ENCODE measurements at regions not wholly inside any gene's neighbourhood (a gene's known extent, or its start where the extent isn't known, plus 50 kb on each side); places are given as distances from the start of the nearest gene placed in this dataset.
"Not testable (repeated sequence)": the region's sequence is repeated elsewhere in the genome, so short reads cannot be mapped to it uniquely, and the experiment has no call there.

- peak; percentile 50 for DNase-seq (ENCODE audit: low spot score)
Measured at GRCh38 chr2:176924909-176925534, 287.6 kb upstream of the HNRNPA3 start.

- DNase-seq (ENCODE audit: low spot score): no peak
Measured at GRCh38 chr2:176926453-176926852, 286.1 kb upstream of the HNRNPA3 start.

- DNase-seq (ENCODE audit: low spot score): not testable (repeated sequence)
Measured at GRCh38 chr2:176929387-176929786, 283.2 kb upstream of the HNRNPA3 start.

- peak; percentile 74 for DNase-seq (ENCODE audit: low spot score)
Measured at GRCh38 chr2:176931588-176932563, 280.7 kb upstream of the HNRNPA3 start.

- no peak for DNase-seq (ENCODE audit: low spot score)
Measured at GRCh38 chr2:176934131-176934530, 278.5 kb upstream of the HNRNPA3 start.

- no peak for DNase-seq (ENCODE audit: low spot score)
Measured at GRCh38 chr2:176934869-176935415, 277.7 kb upstream of the HNRNPA3 start.

GRCh38 chr2:176935543-176936102 is 277.0 kb upstream of the HNRNPA3 start:
- DNase-seq (ENCODE audit: low spot score): no peak

- DNase-seq (ENCODE audit: low spot score): no peak
Measured at GRCh38 chr2:176936410-176936809, 276.2 kb upstream of the HNRNPA3 start.

GRCh38 chr2:176944998-176945397 is 267.6 kb upstream of the HNRNPA3 start:
- no peak for DNase-seq (ENCODE audit: low spot score)

- no peak for DNase-seq (ENCODE audit: low spot score)
Measured at GRCh38 chr2:176947754-176948153, 264.8 kb upstream of the HNRNPA3 start.

- not testable (repeated sequence) for DNase-seq (ENCODE audit: low spot score)
Measured at GRCh38 chr2:176951218-176951617, 261.4 kb upstream of the HNRNPA3 start.

- no peak for DNase-seq (ENCODE audit: low spot score)
Measured at GRCh38 chr2:176956791-176957190, 255.8 kb upstream of the HNRNPA3 start.

- DNase-seq (ENCODE audit: low spot score): no peak
Measured at GRCh38 chr2:176959614-176960013, 253.0 kb upstream of the HNRNPA3 start.

GRCh38 chr2:176960061-176960460 is 252.5 kb upstream of the HNRNPA3 start:
- no peak for DNase-seq (ENCODE audit: low spot score)

GRCh38 chr2:176960736-176961520 is 251.7 kb upstream of the HNRNPA3 start:
- DNase-seq (ENCODE audit: low spot score): no peak

- DNase-seq (ENCODE audit: low spot score): no peak
Measured at GRCh38 chr2:176961775-176962619, 250.6 kb upstream of the HNRNPA3 start.

GRCh38 chr2:176963568-176964287 is 248.9 kb upstream of the HNRNPA3 start:
- DNase-seq (ENCODE audit: low spot score): no peak

GRCh38 chr2:176967911-176968450 is 244.6 kb upstream of the HNRNPA3 start:
- no peak for DNase-seq (ENCODE audit: low spot score)

GRCh38 chr2:176969642-176970359 is 242.8 kb upstream of the HNRNPA3 start:
- no peak for DNase-seq (ENCODE audit: low spot score)
